H9 (cell line): ENCODE measurements at regions not wholly inside any gene's neighbourhood (a gene's known extent, or its start where the extent isn't known, plus 50 kb on each side); places are given as distances from the start of the nearest gene placed in this dataset.

Experiments
- DNase-seq: peaks from one replicate; pipeline ENCODE4 v3.0.0-alpha.2; 2017
- H2AFZ ChIP-seq: one replicate; pipeline ENCODE4 v1.6.1; 2013; ENCODE audit warnings: mild to moderate bottlenecking, low read length, control low read depth, moderate library complexity
- H2AK5ac ChIP-seq: 2 replicates; pipeline ENCODE4 v1.6.1; 2013; ENCODE audit warnings: low read length, control low read depth, mixed read lengths; ENCODE audit not compliant: insufficient read length
- H2BK120ac ChIP-seq: one replicate; pipeline ENCODE4 v1.6.1; 2013; ENCODE audit warnings: low read depth, mild to moderate bottlenecking, low read length, control low read depth, inconsistent platforms; ENCODE audit not compliant: poor library complexity, severe bottlenecking
- H2BK12ac ChIP-seq: 2 replicates; pipeline ENCODE4 v1.6.1; 2013; ENCODE audit warnings: low read length, control low read depth, mixed read lengths, low read depth; ENCODE audit not compliant: insufficient read length
- H2BK15ac ChIP-seq: 2 replicates; pipeline ENCODE4 v1.6.1; 2013; ENCODE audit warnings: low read depth, low read length, control low read depth
- H2BK20ac ChIP-seq: one replicate; pipeline ENCODE4 v1.6.1; 2013; ENCODE audit warnings: low read depth, mild to moderate bottlenecking, low read length, control low read depth, inconsistent platforms; ENCODE audit not compliant: poor library complexity, severe bottlenecking
- H2BK5ac ChIP-seq: 2 replicates; pipeline ENCODE4 v1.6.1; 2013; ENCODE audit warnings: low read length, control low read depth, mixed read lengths; ENCODE audit not compliant: insufficient read length
- H3K14ac ChIP-seq: 2 replicates; pipeline ENCODE4 v1.6.1; 2013; ENCODE audit warnings: low read length, control low read depth; ENCODE audit not compliant: insufficient read depth
- H3K18ac ChIP-seq: 2 replicates; pipeline ENCODE4 v1.6.1; 2013; ENCODE audit warnings: low read depth, mild to moderate bottlenecking, mixed read lengths, low read length, control low read depth; ENCODE audit not compliant: insufficient read length
- H3K23ac ChIP-seq: 2 replicates; pipeline ENCODE4 v1.6.1; 2013; ENCODE audit warnings: low read length, control low read depth, mixed read lengths, low read depth; ENCODE audit not compliant: insufficient read length
- H3K23me2 ChIP-seq: 2 replicates; pipeline ENCODE4 v1.6.1; 2013; ENCODE audit warnings: low read depth, mild to moderate bottlenecking, mixed read lengths, low read length, control low read depth; ENCODE audit not compliant: insufficient read length, poor library complexity, severe bottlenecking
- H3K27ac ChIP-seq: 2 replicates; pipeline ENCODE4 v1.5.1; 2013; ENCODE audit warnings: low read length, control low read depth, mixed read lengths, low read depth; ENCODE audit not compliant: insufficient read length
- H3K27me3 ChIP-seq: 2 replicates; pipeline ENCODE4 v1.6.1; 2013; ENCODE audit warnings: low read length, control low read depth, inconsistent platforms; ENCODE audit not compliant: insufficient read depth
- H3K4ac ChIP-seq: 2 replicates; pipeline ENCODE4 v1.6.1; 2013; ENCODE audit warnings: low read depth, mild to moderate bottlenecking, control low read depth, inconsistent platforms, low read length, moderate library complexity
- H3K4me1 ChIP-seq: 2 replicates; pipeline ENCODE4 v1.6.1; 2013; ENCODE audit warnings: low read length, control low read depth, inconsistent platforms; ENCODE audit not compliant: insufficient read depth
- H3K4me2 ChIP-seq: 2 replicates; pipeline ENCODE4 v1.6.1; 2013; ENCODE audit warnings: low read length, control low read depth, mixed read lengths; ENCODE audit not compliant: insufficient read length, insufficient read depth
- H3K56ac ChIP-seq: 2 replicates; pipeline ENCODE4 v1.6.1; 2013; ENCODE audit warnings: low read depth, mild to moderate bottlenecking, mixed read lengths, low read length, control low read depth; ENCODE audit not compliant: insufficient read length
- H3K79me1 ChIP-seq: 2 replicates; pipeline ENCODE4 v1.6.1; 2013; ENCODE audit warnings: low read depth, mild to moderate bottlenecking, moderate library complexity, low read length, control low read depth, inconsistent platforms; ENCODE audit not compliant: insufficient read depth, poor library complexity, severe bottlenecking
- H3K79me2 ChIP-seq: 2 replicates; pipeline ENCODE4 v1.6.1; 2013; ENCODE audit warnings: low read length, control low read depth, inconsistent platforms; ENCODE audit not compliant: insufficient read depth
- H3K9ac ChIP-seq: 2 replicates; pipeline ENCODE4 v1.6.1; 2013; ENCODE audit warnings: low read length, control low read depth, mixed read lengths; ENCODE audit not compliant: insufficient read length; ENCODE audit errors: extremely low read depth
- H3K9me3 ChIP-seq: one replicate; pipeline ENCODE4 v1.6.1; 2013; ENCODE audit warnings: low read depth, low read length, inconsistent platforms; ENCODE audit not compliant: control insufficient read depth
- H3T11ph ChIP-seq: one replicate; pipeline ENCODE4 v1.6.1; 2013; ENCODE audit warnings: mild to moderate bottlenecking, low read length, control low read depth, inconsistent platforms
- H4K20me1 ChIP-seq: one replicate; pipeline ENCODE4 v1.6.1; 2013; ENCODE audit not compliant: control insufficient read depth, insufficient read length, insufficient read depth
- H4K5ac ChIP-seq: 2 replicates; pipeline ENCODE4 v1.6.1; 2013; ENCODE audit warnings: low read depth, mild to moderate bottlenecking, mixed read lengths, low read length, control low read depth; ENCODE audit not compliant: insufficient read length
- H4K8ac ChIP-seq: replicated peaks from 2 replicates; pipeline ENCODE4 v1.6.1; 2013; ENCODE audit warnings: low read length, control low read depth, mixed read lengths, low read depth; ENCODE audit not compliant: insufficient read length
- H4K91ac ChIP-seq: 2 replicates; pipeline ENCODE4 v1.6.1; 2013; ENCODE audit warnings: low read depth, mild to moderate bottlenecking, moderate library complexity, mixed read lengths, low read length, control low read depth; ENCODE audit not compliant: insufficient read length
- H3K27ac Mint-ChIP-seq, 3 experiments: 2 replicates in 2 of 3; 3 replicates in 1 of 3; pipeline ENCODE4 v1.8.0; 2020 to 2021; ENCODE audit warnings: mixed read lengths in 3 of 3, mild to moderate bottlenecking in 1 of 3, moderate library complexity in 1 of 3
- H3K27me3 Mint-ChIP-seq: 2 replicates; pipeline ENCODE4 v1.8.0; 2021; ENCODE audit warnings: low read depth, mild to moderate bottlenecking, moderate library complexity, mixed read lengths
- H3K36me3 Mint-ChIP-seq, 3 experiments: 2 replicates in 2 of 3; 3 replicates in 1 of 3; pipeline ENCODE4 v1.8.0; 2020 to 2021; ENCODE audit warnings: low read depth in 3 of 3, mixed read lengths in 3 of 3; ENCODE audit not compliant: insufficient read depth in 1 of 3
- H3K4me1 Mint-ChIP-seq, 2 experiments: 2 replicates each; pipeline ENCODE4 v1.8.0; 2020; ENCODE audit warnings: mixed read lengths in 2 of 2
- H3K4me3 Mint-ChIP-seq, 2 experiments: 2 replicates in 1 of 2; 3 replicates in 1 of 2; pipeline ENCODE4 v1.8.0; 2020 to 2021; ENCODE audit warnings: mild to moderate bottlenecking in 2 of 2, mixed read lengths in 2 of 2, moderate library complexity in 1 of 2
- H3K9me3 Mint-ChIP-seq, 2 experiments: 2 replicates in 1 of 2; 3 replicates in 1 of 2; pipeline ENCODE4 v1.8.0; 2020; ENCODE audit warnings: mild to moderate bottlenecking in 2 of 2, mixed read lengths in 2 of 2, moderate library complexity in 1 of 2
- WGBS: extraction: QIAGEN DNeasy Blood & Tissue Kit; methylation state at CpG from one replicate; pipeline ENCODE4 v1.1.7; 2013; ENCODE audit warnings: missing lambda C conversion rate, low lambda C conversion rate, mixed read lengths; ENCODE audit not compliant: insufficient read length; ENCODE audit errors: extremely low coverage; 5-methylcytosine and 5-hydroxymethylcytosine counted together
- TF ChIP-seq, protein P1 (sequence below): fragments of 200-600 bp; sonication (generic); conservative IDR thresholded peaks from 3 replicates; pipeline ENCODE4 v1.8.0; 2021; ENCODE audit warnings: antibody characterized with exemption, mild to moderate bottlenecking

DNA sequence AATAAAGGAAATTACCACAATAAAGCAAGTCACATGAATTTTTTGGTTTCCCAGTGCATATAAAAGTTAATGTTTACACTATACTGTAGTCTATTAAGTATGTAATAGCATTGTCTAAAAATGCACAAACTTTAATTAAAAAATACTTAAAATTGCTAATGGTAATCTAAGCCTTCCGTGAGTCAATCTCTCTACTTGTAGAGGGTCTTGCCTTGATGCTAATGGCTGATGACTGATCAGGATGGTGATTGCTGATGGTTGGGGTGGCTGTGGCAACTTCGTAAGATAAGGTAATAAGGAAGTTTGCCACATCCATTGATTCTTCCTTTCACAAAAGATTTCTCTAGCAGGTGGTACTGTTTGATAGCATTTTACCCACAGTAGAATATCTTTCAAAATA is 466.6 kb upstream of the PROX1 start:
- no peak overlapping the region for H4K5ac ChIP-seq
- Mint-ChIP-seq H3K27me3 (no peaks in the 10 kb centered on the region), H3K9me3 (peaks cover 7 to 8% of the 10 kb centered on the region in 2 experiments), H3K4me1 (peaks cover 9 to 10% of the 10 kb centered on the region in 2 experiments), H3K4me3 (no peak overlapping the region), H3K27ac (no peak overlapping the region), H3K36me3 (peaks cover 0 to 7% (median 0%) of the 10 kb centered on the region in 3 experiments; a peak in 2 of 7 replicates)
- no peak overlapping the region for H2BK120ac ChIP-seq
- no peak overlapping the region for H3K4me2 ChIP-seq
- TF ChIP-seq, protein P1, sequence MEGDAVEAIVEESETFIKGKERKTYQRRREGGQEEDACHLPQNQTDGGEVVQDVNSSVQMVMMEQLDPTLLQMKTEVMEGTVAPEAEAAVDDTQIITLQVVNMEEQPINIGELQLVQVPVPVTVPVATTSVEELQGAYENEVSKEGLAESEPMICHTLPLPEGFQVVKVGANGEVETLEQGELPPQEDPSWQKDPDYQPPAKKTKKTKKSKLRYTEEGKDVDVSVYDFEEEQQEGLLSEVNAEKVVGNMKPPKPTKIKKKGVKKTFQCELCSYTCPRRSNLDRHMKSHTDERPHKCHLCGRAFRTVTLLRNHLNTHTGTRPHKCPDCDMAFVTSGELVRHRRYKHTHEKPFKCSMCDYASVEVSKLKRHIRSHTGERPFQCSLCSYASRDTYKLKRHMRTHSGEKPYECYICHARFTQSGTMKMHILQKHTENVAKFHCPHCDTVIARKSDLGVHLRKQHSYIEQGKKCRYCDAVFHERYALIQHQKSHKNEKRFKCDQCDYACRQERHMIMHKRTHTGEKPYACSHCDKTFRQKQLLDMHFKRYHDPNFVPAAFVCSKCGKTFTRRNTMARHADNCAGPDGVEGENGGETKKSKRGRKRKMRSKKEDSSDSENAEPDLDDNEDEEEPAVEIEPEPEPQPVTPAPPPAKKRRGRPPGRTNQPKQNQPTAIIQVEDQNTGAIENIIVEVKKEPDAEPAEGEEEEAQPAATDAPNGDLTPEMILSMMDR: no peak
- H3K27me3 ChIP-seq: no peaks in the 10 kb centered on the region
- no peak overlapping the region for H3K9ac ChIP-seq
- H4K91ac ChIP-seq: no peak overlapping the region
- no peaks in the 10 kb centered on the region for H4K20me1 ChIP-seq
- DNase-seq: no peak
- no peak overlapping the region for H3K18ac ChIP-seq
- H3K79me1 ChIP-seq: no peaks in the 10 kb centered on the region
- H3T11ph ChIP-seq: no peak overlapping the region
- no peak overlapping the region for H2AK5ac ChIP-seq
- no peak overlapping the region for H3K23ac ChIP-seq
- no peak overlapping the region for H3K14ac ChIP-seq
- H2BK12ac ChIP-seq: no peak overlapping the region
- H4K8ac ChIP-seq: no peak overlapping the region
- no peaks in the 10 kb centered on the region for H3K9me3 ChIP-seq
- H3K56ac ChIP-seq: no peak overlapping the region
- no peaks in the 10 kb centered on the region for H3K79me2 ChIP-seq
- H2BK20ac ChIP-seq: no peak overlapping the region
- no peak overlapping the region for H2BK15ac ChIP-seq
- H3K4ac ChIP-seq: no peak overlapping the region
- no peaks in the 10 kb centered on the region for H3K23me2 ChIP-seq
- H2BK5ac ChIP-seq: no peak overlapping the region
- no peak overlapping the region for H2AFZ ChIP-seq
- no peaks in the 10 kb centered on the region for H3K4me1 ChIP-seq
- H3K27ac ChIP-seq: no peak overlapping the region
- no CpG with 5 or more reads among the region's 2 CpGs for WGBS
